Thyroid gland (tissue), 4 donors: ENCODE measurements at regions not wholly inside any gene's neighbourhood (a gene's known extent, or its start where the extent isn't known, plus 50 kb on each side); places are given as distances from the start of the nearest gene placed in this dataset.

Source experiments
- CTCF ChIP-seq, 6 experiments: fragments of 200-600 bp in 3 of 6; fragments of 450-650 bp in 3 of 6; sonication (generic) in 3 of 6; IDR thresholded peaks; one replicate each; pipeline ENCODE4 v1.5.1; 2016 to 2019; ENCODE audit warnings: antibody characterized with exemption in 6 of 6, mild to moderate bottlenecking in 2 of 6, inconsistent platforms in 1 of 6, moderate library complexity in 1 of 6
- POLR2A ChIP-seq, 2 donors: fragments of 450-650 bp; IDR thresholded peaks; one replicate each; pipeline ENCODE4 v1.6.1; 2017; ENCODE audit warnings: antibody characterized with exemption in 2 of 2, mild to moderate bottlenecking in 2 of 2, moderate library complexity in 1 of 2

GRCh38 chr2:67156796-67157195 lies 240.3 kb upstream of the ETAA1 start:
- TF ChIP-seq POLR2A (IDR thresholded peaks at IDR 0.05) (no peak), CTCF (IDR thresholded peaks at IDR 0.05) (no peak)
